Stimulated activated naive CD8-positive, alpha-beta T cell treated with anti-CD3 and anti-CD28 coated beads, Interleukin-15, Interleukin-2, amounts not matched to agents 100 ng/mL and 50 ng/mL, for 24 hours (primary cell): ENCODE measurements at regions not wholly inside any gene's neighbourhood (a gene's known extent, or its start where the extent isn't known, plus 50 kb on each side); places are given as distances from the start of the nearest gene placed in this dataset.

Source experiments
- H3K27ac Mint-ChIP-seq: one replicate; pipeline ENCODE4 v1.8.0; 2021; ENCODE audit warnings: mild to moderate bottlenecking, mixed read lengths
- H3K27me3 Mint-ChIP-seq: one replicate; pipeline ENCODE4 v1.8.0; 2021; ENCODE audit warnings: mixed read lengths
- H3K36me3 Mint-ChIP-seq: one replicate; pipeline ENCODE4 v1.8.0; 2021; ENCODE audit warnings: low read depth, mixed read lengths
- H3K4me1 Mint-ChIP-seq: one replicate; pipeline ENCODE4 v1.8.0; 2021; ENCODE audit warnings: low read depth, mixed read lengths
- H3K4me3 Mint-ChIP-seq: one replicate; pipeline ENCODE4 v1.8.0; 2021; ENCODE audit warnings: mild to moderate bottlenecking, mixed read lengths
- H3K9me3 Mint-ChIP-seq: one replicate; pipeline ENCODE4 v1.8.0; 2021; ENCODE audit warnings: mixed read lengths

DNA sequence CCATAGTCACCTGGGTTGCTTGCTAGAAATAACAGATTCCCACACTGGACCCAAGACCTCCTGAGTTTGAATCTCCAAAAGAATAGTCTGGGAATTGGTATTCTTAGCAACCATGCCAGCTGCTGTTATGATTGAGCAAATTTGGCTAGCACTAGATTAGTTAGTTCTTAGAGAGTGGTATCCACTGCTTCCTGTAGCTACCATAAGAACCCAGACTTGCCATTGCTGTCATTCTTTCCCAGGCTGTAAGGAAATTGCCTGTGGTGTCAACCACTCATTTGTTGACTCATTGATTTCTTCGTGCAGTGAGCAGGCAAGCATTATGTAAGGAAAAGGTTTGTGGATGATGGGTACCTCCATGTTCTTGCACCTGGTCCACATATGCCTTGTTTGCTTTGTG is 201.8 kb upstream of the RGS6 start:
- peaks cover 4% of the 10 kb centered on the region for H3K4me1 Mint-ChIP-seq
- no peak overlapping the region for H3K4me3 Mint-ChIP-seq
- peaks cover 58% of the 10 kb centered on the region for H3K36me3 Mint-ChIP-seq
- H3K27ac Mint-ChIP-seq: no peak overlapping the region
- H3K27me3 Mint-ChIP-seq: no peaks in the 10 kb centered on the region
- H3K9me3 Mint-ChIP-seq: no peaks in the 10 kb centered on the region

DNA sequence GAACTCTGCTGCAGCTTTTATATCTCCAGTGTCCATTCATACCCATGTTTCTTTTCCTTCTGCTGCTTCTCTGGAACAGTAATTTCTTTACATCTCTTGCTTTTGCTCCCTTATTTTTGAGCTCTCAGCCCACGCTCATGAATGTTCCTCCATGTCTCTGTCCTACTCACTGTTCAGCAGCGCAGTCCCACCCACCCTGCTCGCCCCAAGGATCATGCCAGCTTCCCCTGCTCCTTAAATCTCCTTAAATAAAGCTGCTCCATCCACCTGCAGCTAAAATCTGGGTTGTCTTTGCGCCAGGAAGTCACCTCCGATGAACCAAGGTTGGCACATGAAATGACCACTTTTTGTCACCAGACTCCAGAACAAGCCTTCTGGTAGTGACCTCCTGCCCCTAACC is 201.1 kb upstream of the RGS6 start:
- no peak overlapping the region for H3K4me3 Mint-ChIP-seq
- no peaks in the 10 kb centered on the region for H3K27me3 Mint-ChIP-seq
- H3K9me3 Mint-ChIP-seq: no peaks in the 10 kb centered on the region
- H3K36me3 Mint-ChIP-seq: peaks cover 58% of the 10 kb centered on the region
- H3K27ac Mint-ChIP-seq: no peak overlapping the region
- H3K4me1 Mint-ChIP-seq: no peaks in the 10 kb centered on the region

GRCh38 chr14:71733210-71733883 is 198.9 kb upstream of the RGS6 start:
- no peak overlapping the region for H3K4me3 Mint-ChIP-seq
- no peaks in the 10 kb centered on the region for H3K4me1 Mint-ChIP-seq
- no peak overlapping the region for H3K27ac Mint-ChIP-seq
- no peaks in the 10 kb centered on the region for H3K9me3 Mint-ChIP-seq
- H3K36me3 Mint-ChIP-seq: peaks cover 64% of the 10 kb centered on the region
- no peaks in the 10 kb centered on the region for H3K27me3 Mint-ChIP-seq

GRCh38 chr14:71734076-71734475 is 198.2 kb upstream of the RGS6 start:
- H3K4me1 Mint-ChIP-seq: no peaks in the 10 kb centered on the region
- no peaks in the 10 kb centered on the region for H3K9me3 Mint-ChIP-seq
- H3K27ac Mint-ChIP-seq: no peak overlapping the region
- no peak overlapping the region for H3K4me3 Mint-ChIP-seq
- H3K36me3 Mint-ChIP-seq: peaks cover 60% of the 10 kb centered on the region
- H3K27me3 Mint-ChIP-seq: no peaks in the 10 kb centered on the region

GRCh38 chr14:71734885-71735284 is 197.3 kb upstream of the RGS6 start:
- H3K27me3 Mint-ChIP-seq: no peaks in the 10 kb centered on the region
- no peaks in the 10 kb centered on the region for H3K9me3 Mint-ChIP-seq
- peaks cover 60% of the 10 kb centered on the region for H3K36me3 Mint-ChIP-seq
- H3K4me3 Mint-ChIP-seq: no peak overlapping the region
- H3K4me1 Mint-ChIP-seq: no peaks in the 10 kb centered on the region
- no peak overlapping the region for H3K27ac Mint-ChIP-seq

DNA sequence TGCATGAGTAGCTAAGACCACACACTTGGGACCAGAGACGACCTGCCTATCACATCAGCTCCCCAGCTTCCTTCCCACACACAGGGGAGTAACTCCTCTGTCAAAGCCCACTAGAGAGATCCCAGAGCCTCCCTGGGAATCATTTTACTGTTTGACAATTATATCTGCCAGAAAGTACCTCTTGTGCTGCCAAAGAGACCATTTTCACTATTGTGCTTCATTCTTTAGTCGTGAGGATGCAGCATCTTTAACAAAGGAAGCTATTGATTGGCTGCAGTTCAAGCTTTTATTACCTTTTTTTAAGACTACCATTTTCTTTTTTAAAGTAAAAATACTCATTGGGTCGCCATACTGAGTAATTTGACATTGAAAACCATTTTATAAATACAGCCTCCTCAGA is 194.5 kb upstream of the RGS6 start:
- Mint-ChIP-seq H3K36me3 (peaks cover 45% of the 10 kb centered on the region), H3K9me3 (no peaks in the 10 kb centered on the region), H3K27ac (no peak overlapping the region), H3K4me1 (no peaks in the 10 kb centered on the region), H3K27me3 (no peaks in the 10 kb centered on the region), H3K4me3 (no peak overlapping the region)

- no peaks in the 10 kb centered on the region for H3K4me1 Mint-ChIP-seq
- no peak overlapping the region for H3K27ac Mint-ChIP-seq
- H3K9me3 Mint-ChIP-seq: no peaks in the 10 kb centered on the region
- H3K36me3 Mint-ChIP-seq: peaks cover 31% of the 10 kb centered on the region
- H3K4me3 Mint-ChIP-seq: no peak overlapping the region
- no peaks in the 10 kb centered on the region for H3K27me3 Mint-ChIP-seq
Observed at GRCh38 chr14:71739273-71739990, 192.8 kb upstream of the RGS6 start.

DNA sequence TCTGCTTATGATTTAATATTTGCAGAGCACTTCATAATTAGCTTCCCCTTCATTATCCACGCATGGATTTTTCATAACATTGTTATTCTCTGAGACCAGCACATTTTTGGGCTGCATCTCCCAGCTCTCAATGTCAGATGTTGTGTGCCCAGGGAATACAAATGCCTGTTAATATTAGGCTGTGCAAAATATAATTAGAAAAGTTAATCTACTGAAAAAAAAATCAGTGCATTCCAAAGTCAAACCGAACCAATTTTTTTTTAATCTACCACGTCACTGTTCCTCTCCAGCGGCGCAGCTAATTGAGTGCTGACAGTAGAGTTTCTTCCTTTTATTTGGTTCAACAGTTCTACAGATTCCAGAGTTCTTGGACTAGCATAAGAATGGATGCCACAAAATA is 191.0 kb upstream of the RGS6 start:
- H3K27ac Mint-ChIP-seq: no peak overlapping the region
- no peaks in the 10 kb centered on the region for H3K9me3 Mint-ChIP-seq
- H3K36me3 Mint-ChIP-seq: peaks cover 14% of the 10 kb centered on the region
- no peaks in the 10 kb centered on the region for H3K4me1 Mint-ChIP-seq
- no peak overlapping the region for H3K4me3 Mint-ChIP-seq
- no peaks in the 10 kb centered on the region for H3K27me3 Mint-ChIP-seq

GRCh38 chr14:71742485-71742884 is 189.7 kb upstream of the RGS6 start:
- H3K27me3 Mint-ChIP-seq: no peaks in the 10 kb centered on the region
- no peaks in the 10 kb centered on the region for H3K9me3 Mint-ChIP-seq
- no peaks in the 10 kb centered on the region for H3K4me1 Mint-ChIP-seq
- no peak overlapping the region for H3K27ac Mint-ChIP-seq
- H3K36me3 Mint-ChIP-seq: peaks cover 3% of the 10 kb centered on the region
- no peak overlapping the region for H3K4me3 Mint-ChIP-seq

DNA sequence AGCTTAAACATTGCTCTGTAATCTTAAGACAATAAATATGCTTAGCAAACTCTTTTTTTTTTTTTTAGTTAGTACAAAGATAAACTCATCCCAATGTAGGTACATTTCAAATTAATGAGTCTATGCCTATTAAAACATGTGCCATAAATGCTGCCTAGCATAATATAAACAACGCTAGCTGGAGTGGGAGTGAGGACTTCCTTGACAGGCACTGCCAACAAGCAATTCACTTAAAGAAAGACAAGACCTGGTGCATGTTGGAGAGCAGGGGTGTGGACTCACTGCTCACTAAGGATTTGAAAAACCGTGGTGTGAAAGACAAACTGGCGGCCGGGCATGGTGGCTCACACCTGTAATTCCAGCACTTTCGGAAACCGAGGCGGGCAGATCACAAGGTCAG is 187.2 kb upstream of the RGS6 start:
- no peak overlapping the region for H3K27ac Mint-ChIP-seq

DNA sequence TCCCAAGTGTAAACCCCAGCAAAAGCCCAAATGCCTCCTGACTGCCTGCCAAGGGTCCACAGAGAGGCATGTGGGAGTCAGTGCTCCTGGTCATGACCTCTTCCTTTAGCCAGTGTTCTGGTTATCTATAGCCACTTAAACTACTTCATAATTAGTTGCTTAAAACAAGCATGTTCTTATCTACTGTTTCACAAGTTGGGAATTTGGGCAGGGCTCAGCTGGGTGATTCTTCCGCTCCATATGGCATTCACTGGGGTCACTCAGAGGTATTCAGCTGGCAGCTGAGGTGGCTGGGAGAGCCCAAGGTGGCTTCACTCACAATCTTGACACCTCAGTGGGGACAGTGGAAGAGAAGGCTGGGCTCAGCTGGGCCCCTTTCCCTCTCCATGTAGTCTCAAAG is 184.0 kb upstream of the RGS6 start:
- Mint-ChIP-seq H3K4me1 (no peaks in the 10 kb centered on the region), H3K27me3 (no peaks in the 10 kb centered on the region), H3K36me3 (no peaks in the 10 kb centered on the region), H3K4me3 (no peak overlapping the region), H3K9me3 (peaks cover 13% of the 10 kb centered on the region), H3K27ac (peak overlapping the region; percentile 28)

More for the DNA sequence above, 187.2 kb upstream of the RGS6 start:
- no peaks in the 10 kb centered on the region for H3K4me1 Mint-ChIP-seq
- no peaks in the 10 kb centered on the region for H3K27me3 Mint-ChIP-seq
- H3K36me3 Mint-ChIP-seq: no peaks in the 10 kb centered on the region
- peaks cover 13% of the 10 kb centered on the region for H3K9me3 Mint-ChIP-seq
- no peak overlapping the region for H3K4me3 Mint-ChIP-seq

- peaks cover 13% of the 10 kb centered on the region for H3K9me3 Mint-ChIP-seq
- H3K36me3 Mint-ChIP-seq: no peaks in the 10 kb centered on the region
- H3K27me3 Mint-ChIP-seq: no peaks in the 10 kb centered on the region
- H3K4me1 Mint-ChIP-seq: no peaks in the 10 kb centered on the region
- no peak overlapping the region for H3K4me3 Mint-ChIP-seq
- H3K27ac Mint-ChIP-seq: no peak overlapping the region
Observed at GRCh38 chr14:71749613-71750238, 182.5 kb upstream of the RGS6 start.

GRCh38 chr14:71751264-71751663 is 181.0 kb upstream of the RGS6 start:
- H3K4me3 Mint-ChIP-seq: no peak overlapping the region
- H3K9me3 Mint-ChIP-seq: peaks cover 13% of the 10 kb centered on the region
- no peaks in the 10 kb centered on the region for H3K27me3 Mint-ChIP-seq
- H3K4me1 Mint-ChIP-seq: no peaks in the 10 kb centered on the region
- H3K27ac Mint-ChIP-seq: no peak overlapping the region
- H3K36me3 Mint-ChIP-seq: no peaks in the 10 kb centered on the region

DNA sequence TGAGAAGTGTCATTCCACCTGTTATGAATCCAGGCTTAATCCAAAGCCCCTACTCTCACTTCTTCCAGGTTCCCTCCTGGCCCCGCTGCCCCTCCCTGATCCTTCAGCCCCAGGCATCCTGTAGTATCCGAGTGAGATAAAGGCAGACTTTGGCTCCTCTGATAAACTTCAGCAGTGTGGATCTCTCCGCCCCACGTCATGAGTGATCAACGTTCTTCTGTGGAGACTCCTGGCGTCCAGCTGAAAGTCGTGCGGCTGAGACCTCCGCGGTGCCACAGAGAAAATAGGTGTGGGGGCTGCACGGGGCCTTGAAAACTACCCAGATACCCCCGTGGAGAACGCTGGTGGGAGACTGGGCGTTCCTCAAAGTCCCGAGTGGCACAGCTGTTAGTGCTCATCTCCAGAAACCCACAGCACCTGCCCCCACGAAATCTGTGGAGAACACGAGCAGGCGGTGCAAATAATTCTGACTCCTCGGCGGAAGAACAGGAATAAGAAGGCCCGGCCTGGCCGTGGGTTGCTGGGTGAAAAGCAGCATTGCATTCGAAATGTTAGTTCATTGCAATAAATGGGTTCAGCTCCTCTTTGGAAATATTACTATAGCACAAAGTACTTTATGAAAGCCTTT is 180.0 kb upstream of the RGS6 start:
- Mint-ChIP-seq H3K27me3 (no peaks in the 10 kb centered on the region), H3K27ac (no peak overlapping the region), H3K9me3 (peaks cover 13% of the 10 kb centered on the region), H3K4me1 (no peaks in the 10 kb centered on the region), H3K4me3 (no peak overlapping the region), H3K36me3 (no peaks in the 10 kb centered on the region)

DNA sequence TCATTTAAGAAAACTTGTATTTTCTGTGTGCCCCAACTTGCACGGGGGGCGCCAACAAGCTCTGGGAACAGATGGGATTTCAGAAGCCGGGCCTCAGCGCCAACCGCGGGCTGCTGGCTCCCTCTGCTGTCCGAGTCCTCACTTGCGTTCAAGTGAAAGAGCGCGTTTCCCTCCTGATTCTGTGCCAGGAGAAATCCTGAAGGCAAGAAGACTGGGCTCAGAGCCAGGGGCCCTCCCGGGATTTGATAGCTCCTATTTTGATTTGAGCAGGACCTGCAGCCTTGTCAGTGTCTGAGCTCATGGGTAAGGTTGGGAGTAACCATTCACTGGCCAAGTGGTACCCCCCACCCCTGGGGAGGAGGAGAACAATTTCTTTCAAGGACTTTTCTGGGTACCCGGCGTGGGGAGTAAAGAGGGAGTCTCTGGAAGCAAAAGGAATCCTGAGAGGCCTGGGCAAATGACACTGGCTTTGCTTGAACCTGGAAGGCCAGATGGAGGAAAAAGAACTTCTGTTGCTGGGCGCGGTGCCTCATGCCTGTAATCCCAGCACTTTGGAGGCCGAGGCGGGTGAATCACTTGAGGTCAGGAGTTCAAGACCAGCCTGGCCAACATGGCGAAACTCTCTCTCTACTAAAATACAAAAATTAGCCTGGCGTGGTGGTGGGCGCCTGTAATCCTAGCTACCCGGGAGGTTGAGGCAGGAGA is 179.0 kb upstream of the RGS6 start:
- Mint-ChIP-seq H3K4me1 (no peaks in the 10 kb centered on the region), H3K36me3 (no peaks in the 10 kb centered on the region), H3K27me3 (no peaks in the 10 kb centered on the region), H3K4me3 (no peak overlapping the region), H3K27ac (no peak overlapping the region), H3K9me3 (peaks cover 7% of the 10 kb centered on the region)
